Hematopoietic multipotent progenitor cell treated with erythropoietin and hydrocortisone succinate and interleukin-3 and kit ligand, for 15 days (in vitro differentiated cells): ENCODE measurements at regions not wholly inside any gene's neighbourhood (a gene's known extent, or its start where the extent isn't known, plus 50 kb on each side); places are given as distances from the start of the nearest gene placed in this dataset.

Experiments used
- DNase-seq: peaks from one replicate; pipeline ENCODE4 v3.0.0-alpha.2; 2015; ENCODE audit warnings: low spot score

DNA sequence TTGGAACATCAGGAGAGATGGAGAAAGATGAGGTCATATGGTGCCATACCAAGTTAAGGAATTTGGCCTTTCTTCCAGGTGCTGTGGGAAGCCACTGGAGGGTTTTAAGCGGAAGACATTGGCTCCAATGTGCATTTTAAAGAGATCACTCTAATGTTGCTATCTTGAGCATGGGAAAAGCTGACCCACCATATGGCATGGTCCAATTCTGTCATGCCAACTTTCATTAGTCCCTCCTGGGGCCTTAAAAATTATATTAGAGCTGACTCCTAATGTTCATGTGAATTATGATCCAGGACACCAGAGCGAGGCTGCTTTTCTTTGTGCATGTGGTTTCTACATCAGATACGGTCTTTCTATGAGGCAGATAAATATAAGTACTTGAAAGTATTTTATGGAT is 335.0 kb upstream of the TSHZ2 start:
- DNase-seq = no peak

DNA sequence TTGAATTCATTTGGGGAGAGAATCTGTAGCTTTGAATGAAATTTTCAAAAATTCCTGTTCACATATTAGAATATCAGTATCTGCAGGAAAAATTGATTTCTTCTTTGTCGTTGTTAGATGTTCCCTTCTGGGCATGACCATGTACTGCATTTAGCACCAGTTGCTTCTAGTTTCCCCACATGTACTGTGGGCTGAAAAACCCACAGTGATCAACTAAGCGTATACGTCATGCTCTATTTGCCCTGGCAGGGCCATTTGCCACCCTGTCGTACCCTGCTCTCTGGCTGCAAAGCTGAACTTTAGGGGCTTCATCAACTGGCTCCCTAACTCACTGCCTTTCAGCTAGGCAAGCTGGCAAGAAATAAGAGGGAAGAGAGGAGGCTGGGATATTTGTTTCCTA is 340.7 kb upstream of the TSHZ2 start:
- no peak for DNase-seq

GRCh38 chr20:52630138-52630537 is 342.0 kb upstream of the TSHZ2 start:
- DNase-seq = no peak

- no peak for DNase-seq
These were observed 347.9 kb upstream of the TSHZ2 start for GRCh38 chr20:52624281-52624680.

DNA sequence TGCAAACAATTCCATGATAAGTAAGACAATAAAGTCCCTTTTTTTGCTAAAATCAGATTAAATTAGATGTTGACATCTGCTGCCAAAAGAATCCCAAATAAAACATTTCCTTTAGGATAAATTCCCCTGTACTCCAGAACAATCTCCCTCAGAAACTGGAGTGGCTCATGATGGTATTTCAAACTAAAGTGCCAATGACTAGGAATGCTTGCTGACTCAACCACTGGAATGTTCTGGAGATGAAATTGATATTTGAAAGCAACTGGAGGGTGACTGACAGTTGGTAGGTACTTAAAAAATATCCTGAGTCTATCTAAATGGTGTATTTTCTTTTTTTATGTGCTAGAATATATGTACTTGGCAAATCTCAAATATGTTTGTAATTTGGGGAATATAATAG is 350.1 kb upstream of the TSHZ2 start:
- DNase-seq = no peak

DNA sequence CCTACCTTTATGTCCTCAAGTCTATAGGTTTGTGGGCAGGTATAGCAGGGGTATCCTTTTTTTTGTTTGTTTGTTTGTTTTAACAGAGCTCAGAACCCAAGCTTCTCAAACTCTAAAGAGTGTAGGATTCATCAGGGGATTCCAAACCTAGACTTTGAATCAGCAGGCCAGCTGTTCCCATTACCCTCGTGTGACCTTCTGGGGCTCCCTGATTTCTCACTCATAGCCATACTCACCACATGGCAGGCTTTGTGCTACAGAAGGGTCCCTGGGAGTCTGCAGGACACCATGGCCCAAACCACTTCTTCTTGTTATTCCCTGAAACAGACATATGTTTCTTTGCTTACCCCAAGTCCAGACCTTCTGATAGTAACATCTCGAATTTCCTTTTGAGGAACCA is 350.8 kb upstream of the TSHZ2 start:
- no peak for DNase-seq

- DNase-seq = no peak
These were observed 352.5 kb upstream of the TSHZ2 start for GRCh38 chr20:52619671-52620070.

GRCh38 chr20:52619101-52619500 is 353.1 kb upstream of the TSHZ2 start:
- no peak for DNase-seq

DNA sequence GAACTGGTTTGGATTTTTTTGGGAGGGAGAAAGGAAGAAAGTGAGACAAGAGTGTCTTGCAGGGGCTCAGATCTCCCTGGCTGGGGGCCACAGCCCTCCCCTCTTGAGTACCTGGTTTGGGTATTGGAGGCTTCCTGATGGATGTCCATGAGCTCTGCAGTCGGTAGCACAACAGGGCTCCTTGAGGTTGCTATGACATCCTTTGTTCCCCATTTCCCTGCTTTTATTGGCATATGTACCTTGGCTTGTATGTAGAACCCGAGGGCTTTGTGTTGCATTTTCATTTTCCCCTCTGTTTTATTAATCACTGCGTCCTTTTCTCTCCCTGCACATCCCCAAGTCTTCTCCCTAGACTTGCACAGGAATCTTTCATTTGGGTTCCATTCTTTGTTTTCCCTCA is 355.5 kb upstream of the TSHZ2 start:
- no peak for DNase-seq

DNA sequence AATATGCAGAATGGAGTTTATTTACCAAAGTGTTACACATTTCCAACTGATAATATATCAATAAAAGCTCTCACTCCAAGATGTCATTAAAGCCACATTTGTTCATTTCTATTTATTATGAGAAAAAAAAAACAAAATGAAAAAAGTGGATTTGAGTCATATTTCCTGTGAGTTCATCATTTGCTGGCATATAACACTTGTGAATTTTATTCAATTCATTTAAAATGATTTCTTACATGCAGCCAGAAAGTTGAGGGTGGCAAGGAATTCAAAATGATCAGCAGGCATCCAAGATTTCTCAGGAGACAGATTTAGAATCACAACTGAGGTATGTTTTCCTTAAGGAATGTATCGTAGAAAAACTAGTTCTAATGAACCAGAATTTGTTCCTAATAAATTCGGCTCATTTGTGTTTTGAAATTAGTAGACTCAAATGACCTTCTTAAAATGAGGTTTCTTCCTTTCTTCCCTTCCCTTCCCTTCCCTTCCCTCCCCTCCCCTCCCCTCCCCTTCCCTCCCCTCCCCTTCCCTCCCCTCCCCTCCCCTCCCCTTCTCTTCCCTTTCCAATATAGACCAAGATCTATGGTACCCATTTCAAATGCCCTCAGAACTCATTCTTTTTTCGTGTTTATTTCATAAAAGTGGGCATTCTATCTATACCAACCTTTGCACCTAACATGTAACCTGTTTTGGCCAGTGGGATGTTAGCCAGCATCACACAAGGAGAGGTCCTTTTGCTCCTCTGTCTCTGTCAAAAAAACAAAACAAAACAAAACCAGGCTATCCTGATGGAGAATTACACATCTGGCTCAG is 357.9 kb upstream of the TSHZ2 start:
- no peak for DNase-seq

- DNase-seq = no peak
These were observed 360.0 kb upstream of the TSHZ2 start for GRCh38 chr20:52612046-52612632.

DNA sequence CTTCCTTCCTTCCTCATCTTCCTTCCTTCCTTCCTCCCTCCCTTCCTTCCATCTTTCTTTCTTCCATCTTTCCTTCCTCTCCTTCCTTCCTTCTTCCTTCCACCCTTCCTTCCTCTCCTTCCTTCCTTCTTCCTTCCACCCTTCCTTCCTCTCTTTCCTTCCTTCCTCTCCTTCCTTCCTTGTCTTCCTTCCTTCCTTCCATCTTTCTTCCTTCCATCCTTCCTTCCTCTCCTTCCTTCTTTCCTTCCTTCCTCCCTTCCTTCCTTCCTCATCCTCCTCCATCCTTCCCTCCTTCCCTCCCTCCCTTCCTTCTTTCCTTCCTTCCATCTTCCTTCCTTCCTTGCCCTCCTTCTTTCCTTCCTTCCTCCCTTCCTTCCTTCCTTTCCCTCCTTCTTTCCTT is 361.4 kb upstream of the TSHZ2 start:
- no peak for DNase-seq

GRCh38 chr20:52601295-52601971 is 370.7 kb upstream of the TSHZ2 start:
- DNase-seq = no peak

DNA sequence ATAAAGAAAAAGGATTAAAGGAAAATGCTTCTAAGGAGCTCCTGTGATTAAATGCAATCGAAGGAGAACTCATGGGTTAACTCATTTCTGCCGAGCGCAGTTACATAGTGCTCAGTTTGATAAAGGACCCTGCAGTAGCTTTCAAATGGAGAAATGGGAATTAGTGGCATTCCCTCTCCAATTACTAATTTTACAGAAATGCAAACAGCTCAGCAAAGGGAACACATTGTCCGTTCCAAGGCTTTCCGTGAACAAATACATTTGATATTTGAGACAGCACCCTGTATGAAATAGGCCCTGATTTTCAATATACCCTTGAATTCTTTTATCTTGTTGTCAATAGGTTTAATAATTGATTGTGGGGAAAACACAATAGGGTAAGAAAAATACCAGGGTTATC is 375.9 kb upstream of the TSHZ2 start:
- no peak for DNase-seq

DNA sequence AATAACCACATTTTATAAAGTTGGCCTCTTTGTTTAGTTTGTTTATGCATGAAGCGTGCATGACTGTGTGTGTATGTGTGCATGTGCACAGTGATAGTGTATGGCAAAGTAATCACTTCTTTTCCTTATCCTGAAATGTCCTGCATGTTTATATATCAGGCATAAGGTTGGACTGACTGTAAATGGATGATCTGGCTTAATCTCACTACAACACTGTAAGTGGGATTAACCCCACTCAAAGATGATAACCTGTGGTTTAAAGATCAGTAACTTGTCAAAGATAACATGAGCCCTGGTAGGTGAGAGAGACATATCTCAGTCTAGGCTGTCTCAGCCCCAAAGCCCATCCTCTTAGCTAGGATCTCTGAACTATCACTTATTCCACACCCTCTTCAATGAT is 376.6 kb upstream of the TSHZ2 start:
- no peak for DNase-seq

GRCh38 chr20:52593654-52594053 is 378.5 kb upstream of the TSHZ2 start:
- DNase-seq = no peak

DNA sequence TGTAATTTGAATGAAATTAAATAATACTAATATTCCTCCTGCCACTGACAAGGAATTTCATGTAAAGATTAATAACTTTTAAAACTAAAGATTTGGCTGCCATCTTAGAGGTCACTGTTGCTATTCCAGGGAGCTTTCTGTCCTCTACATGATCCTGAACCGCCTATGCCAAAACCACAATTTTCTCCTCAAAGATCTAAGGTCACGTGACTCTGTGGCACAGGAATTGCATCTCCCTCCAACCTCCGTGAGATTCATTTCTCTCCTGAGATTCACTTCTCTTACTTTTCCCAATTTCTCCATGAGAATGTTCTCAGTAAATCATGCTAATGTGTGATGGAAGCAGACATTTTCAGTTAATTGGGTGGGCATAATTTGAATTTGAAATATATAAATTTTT is 379.6 kb upstream of the TSHZ2 start:
- DNase-seq = no peak

GRCh38 chr20:52590100-52590499 is 382.1 kb upstream of the TSHZ2 start:
- DNase-seq = no peak

- DNase-seq = no peak
These were observed 382.8 kb upstream of the TSHZ2 start for GRCh38 chr20:52589251-52589812.

GRCh38 chr20:52586660-52587059 is 385.5 kb upstream of the TSHZ2 start:
- no peak for DNase-seq

GRCh38 chr20:52585333-52585732 is 386.8 kb upstream of the TSHZ2 start:
- DNase-seq = no peak

- DNase-seq = no peak
These were observed 387.0 kb upstream of the ZFP64 start for GRCh38 chr20:52578559-52578958.

- DNase-seq = no peak
These were observed 386.1 kb upstream of the ZFP64 start for GRCh38 chr20:52577696-52578095.
